Endothelial cell of umbilical vein (primary cell): ENCODE measurements at regions not wholly inside any gene's neighbourhood (a gene's known extent, or its start where the extent isn't known, plus 50 kb on each side); places are given as distances from the start of the nearest gene placed in this dataset.

Experiments
- BruUV-seq: library from RNA; stranded (reverse); fragments of 400-500 nt; replicated peaks from 2 replicates; lab custom pipeline; 2021; lab: Mats Ljungman, UMichigan
- CTCF ChIA-PET: fragments of 300-600, 350-600 bp; sonication (Branson Sonifier 250); formaldehyde crosslinking; loops from one replicate; lab custom pipeline; 2021; ENCODE audit warnings: antibody characterized with exemption, inconsistent platforms; lab: Charles Lee
- POLR2A ChIA-PET: fragments of 300-600, 350-600 bp; sonication (Branson Sonifier 250); formaldehyde crosslinking; loops from one replicate; lab custom pipeline; 2021; ENCODE audit warnings: antibody characterized with exemption, inconsistent platforms; lab: Charles Lee
- DNase-seq: peaks from one replicate; pipeline ENCODE4 v3.0.0-alpha.2; 2011; ENCODE audit warnings: low read depth, low spot score
- FAIRE-seq: peaks from 2 replicates; lab custom pipeline; 2011; peaks lifted over from hg19 to GRCh38; lab: Jason Lieb, UNC
- H2AFZ ChIP-seq: 2 replicates; pipeline ENCODE4 v1.6.0; 2012; ENCODE audit warnings: low read depth, low read length, control low read depth, inconsistent platforms
- H3K27ac ChIP-seq: 2 replicates; pipeline ENCODE4 v1.5.1; 2011; ENCODE audit warnings: low read depth, mild to moderate bottlenecking, control low read depth, low read length, moderate library complexity; ENCODE audit not compliant: insufficient read depth
- H3K27me3 ChIP-seq, 2 experiments: 2 replicates each; pipeline versions ENCODE4 v1.6.0 to v1.6.1; 2011; ENCODE audit warnings: low read length in 2 of 2, mixed read lengths in 1 of 2; ENCODE audit not compliant: control insufficient read depth in 2 of 2, insufficient read depth in 2 of 2
- H3K36me3 ChIP-seq, 2 experiments: 2 replicates in 1 of 2; 3 replicates in 1 of 2; pipeline ENCODE4 v1.5.1; 2011; ENCODE audit warnings: low read length in 2 of 2, mild to moderate bottlenecking in 1 of 2, moderate library complexity in 1 of 2; ENCODE audit not compliant: control insufficient read depth in 2 of 2, insufficient read depth in 2 of 2; ENCODE audit errors: extremely low read depth in 1 of 2
- H3K4me1 ChIP-seq: 3 replicates; pipeline ENCODE4 v1.5.1; 2011; ENCODE audit warnings: mild to moderate bottlenecking, low read length; ENCODE audit not compliant: control insufficient read depth, insufficient read depth; ENCODE audit errors: extremely low read depth
- H3K4me2 ChIP-seq: 2 replicates; pipeline ENCODE4 v1.6.1; 2011; ENCODE audit warnings: low read length, control low read depth, mixed read lengths; ENCODE audit not compliant: insufficient read depth
- H3K4me3 ChIP-seq, 3 experiments: fragments of 200-600 bp in 1 of 3; sonication (generic), shearing (Covaris generic) in 1 of 3; replicated peaks in 1 of 3; 2 replicates each; pipeline ENCODE4 v1.5.1; 2011 to 2016; ENCODE audit warnings: control low read depth in 3 of 3, low read length in 3 of 3, mild to moderate bottlenecking in 2 of 3, inconsistent platforms in 1 of 3, low read depth in 1 of 3, moderate library complexity in 1 of 3; ENCODE audit not compliant: insufficient read depth in 1 of 3
- H3K79me2 ChIP-seq: 2 replicates; pipeline ENCODE4 v1.6.0; 2012; ENCODE audit warnings: low read length, inconsistent platforms; ENCODE audit not compliant: control insufficient read depth, insufficient read depth
- H3K9ac ChIP-seq: replicated peaks from 2 replicates; pipeline ENCODE3; 2011; ENCODE audit warnings: low read length, control low read depth; ENCODE audit not compliant: insufficient read depth; ENCODE audit errors: extremely low read depth
- H3K9me1 ChIP-seq: replicated peaks from 3 replicates; pipeline ENCODE4 v1.6.0; 2011; ENCODE audit warnings: mild to moderate bottlenecking, low read length; ENCODE audit not compliant: control insufficient read depth, insufficient read depth; ENCODE audit errors: extremely low read depth
- H3K9me3 ChIP-seq: replicated peaks from 2 replicates; pipeline ENCODE4 v1.5.1; 2012; ENCODE audit warnings: low read length, inconsistent platforms; ENCODE audit not compliant: control insufficient read depth, insufficient read depth
- H4K20me1 ChIP-seq: replicated peaks from 2 replicates; pipeline ENCODE3; 2011; ENCODE audit warnings: mild to moderate bottlenecking, low read length; ENCODE audit not compliant: control insufficient read depth, insufficient read depth; ENCODE audit errors: extremely low read depth
- EZH2 ChIP-seq: IDR thresholded peaks from 2 replicates; pipeline ENCODE4 v1.6.1; 2012; ENCODE audit warnings: borderline replicate concordance, low read depth, mild to moderate bottlenecking, moderate library complexity, low read length, inconsistent platforms; ENCODE audit not compliant: severe bottlenecking
- FOS ChIP-seq: IDR thresholded peaks from 2 replicates; pipeline ENCODE4 v1.6.1; 2011; ENCODE audit warnings: mild to moderate bottlenecking, low read length, moderate library complexity, borderline replicate concordance; ENCODE audit not compliant: insufficient read depth
- GATA2 ChIP-seq: IDR thresholded peaks from 2 replicates; pipeline ENCODE4 v1.7.0; 2011; ENCODE audit warnings: low read depth, mild to moderate bottlenecking, moderate library complexity, mixed read lengths, low read length; ENCODE audit not compliant: insufficient read length, insufficient read depth
- JUN ChIP-seq: IDR thresholded peaks from 2 replicates; pipeline ENCODE4 v1.6.1; 2011; ENCODE audit warnings: borderline replicate concordance, low read depth; ENCODE audit not compliant: insufficient read length, insufficient read depth
- MYC ChIP-seq: IDR thresholded peaks from one replicate; pipeline ENCODE4 v1.6.1; 2011; ENCODE audit warnings: mild to moderate bottlenecking, low read depth, low read length
- POLR2A ChIP-seq: IDR thresholded peaks from 2 replicates; pipeline ENCODE4 v1.6.1; 2012; ENCODE audit warnings: low read depth, mild to moderate bottlenecking, control low read depth, low read length
- POLR2AphosphoS5 ChIP-seq: IDR thresholded peaks from 2 replicates; pipeline ENCODE4 v1.6.1; 2012; ENCODE audit warnings: low read depth, mild to moderate bottlenecking, control low read depth, low read length, moderate library complexity; ENCODE audit not compliant: insufficient read depth
- dilution Hi-C: fragments of 300-500 bp; cut with MboI; formaldehyde crosslinking; loops from one replicate; pipeline ENCODE4 v1.15.0; 2019; ENCODE audit warnings: low sequenced_read_pairs; ENCODE audit not compliant: extremely low pct_ligation_motif_present
- intact Hi-C: fragments of 100-400 bp; cut with micrococcal nuclease; formaldehyde crosslinking; loops from one replicate; pipeline ENCODE4 v1.10.0; 2022
- TF ChIP-seq, protein P1 (sequence below): IDR thresholded peaks from 2 replicates; pipeline ENCODE4 v1.6.1; 2011; ENCODE audit not compliant: insufficient read depth, insufficient read length
- TF ChIP-seq, protein P2 (sequence below), 2 donors: IDR thresholded peaks; 1 replicate in 1 of 2; 2 replicates in 1 of 2; pipeline ENCODE4 v1.5.1; 2011; ENCODE audit warnings: low read length in 2 of 2, mild to moderate bottlenecking in 2 of 2, moderate library complexity in 2 of 2, control low read depth in 1 of 2, inconsistent platforms in 1 of 2, low read depth in 1 of 2; ENCODE audit not compliant: insufficient read depth in 1 of 2; ENCODE audit errors: extremely low read depth in 1 of 2

DNA sequence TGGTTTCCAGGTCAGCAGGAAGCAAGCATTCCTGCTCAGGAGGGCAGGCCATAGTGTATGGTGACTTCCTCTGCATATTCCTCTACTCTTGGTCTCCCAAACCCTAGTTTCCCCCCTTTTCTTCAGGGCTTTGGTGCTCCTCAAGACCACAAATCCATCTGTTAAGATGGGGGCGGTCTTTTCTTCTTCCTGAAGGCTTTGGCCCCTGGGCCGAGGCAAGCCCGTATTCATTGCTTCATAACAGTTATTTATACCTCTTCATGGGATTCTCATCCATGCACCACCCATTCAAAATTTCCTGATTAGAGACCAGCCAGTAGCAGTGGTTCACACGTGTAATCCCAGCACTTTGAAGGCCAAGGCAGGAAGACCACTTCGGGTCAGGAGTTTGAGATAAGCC lies 62.1 kb upstream of the IL12A start:
- no peaks in the 10 kb centered on the region for H3K36me3 ChIP-seq
- H3K9me1 ChIP-seq, result no peaks in the 10 kb centered on the region
- dilution Hi-C loops (no loop called here), intact Hi-C loops (no loop called here)
- no peaks in the 10 kb centered on the region for H4K20me1 ChIP-seq
- no TSS peak for BruUV-seq
- H3K27me3 ChIP-seq, result no peaks in the 10 kb centered on the region
- no peak for DNase-seq
- H3K27ac ChIP-seq, result no peak overlapping the region
- H2AFZ ChIP-seq, result no peak overlapping the region
- no peaks in the 10 kb centered on the region for H3K9me3 ChIP-seq
- ChIA-PET POLR2A (no interaction called here), CTCF (no interaction called here)
- H3K4me1 ChIP-seq, result peaks cover 14% of the 10 kb centered on the region
- no peak overlapping the region for H3K9ac ChIP-seq
- FAIRE-seq, result no peak
- no peak for TF ChIP-seq POLR2AphosphoS5
- TF ChIP-seq FOS, result no peak
- TF ChIP-seq JUN, result no peak
- no peak for TF ChIP-seq GATA2
- TF ChIP-seq, protein P1, sequence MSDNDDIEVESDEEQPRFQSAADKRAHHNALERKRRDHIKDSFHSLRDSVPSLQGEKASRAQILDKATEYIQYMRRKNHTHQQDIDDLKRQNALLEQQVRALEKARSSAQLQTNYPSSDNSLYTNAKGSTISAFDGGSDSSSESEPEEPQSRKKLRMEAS, result no peak
- TF ChIP-seq EZH2, result no peak
- no peak for TF ChIP-seq POLR2A
- TF ChIP-seq MYC, result no peak
- TF ChIP-seq, protein P2, sequence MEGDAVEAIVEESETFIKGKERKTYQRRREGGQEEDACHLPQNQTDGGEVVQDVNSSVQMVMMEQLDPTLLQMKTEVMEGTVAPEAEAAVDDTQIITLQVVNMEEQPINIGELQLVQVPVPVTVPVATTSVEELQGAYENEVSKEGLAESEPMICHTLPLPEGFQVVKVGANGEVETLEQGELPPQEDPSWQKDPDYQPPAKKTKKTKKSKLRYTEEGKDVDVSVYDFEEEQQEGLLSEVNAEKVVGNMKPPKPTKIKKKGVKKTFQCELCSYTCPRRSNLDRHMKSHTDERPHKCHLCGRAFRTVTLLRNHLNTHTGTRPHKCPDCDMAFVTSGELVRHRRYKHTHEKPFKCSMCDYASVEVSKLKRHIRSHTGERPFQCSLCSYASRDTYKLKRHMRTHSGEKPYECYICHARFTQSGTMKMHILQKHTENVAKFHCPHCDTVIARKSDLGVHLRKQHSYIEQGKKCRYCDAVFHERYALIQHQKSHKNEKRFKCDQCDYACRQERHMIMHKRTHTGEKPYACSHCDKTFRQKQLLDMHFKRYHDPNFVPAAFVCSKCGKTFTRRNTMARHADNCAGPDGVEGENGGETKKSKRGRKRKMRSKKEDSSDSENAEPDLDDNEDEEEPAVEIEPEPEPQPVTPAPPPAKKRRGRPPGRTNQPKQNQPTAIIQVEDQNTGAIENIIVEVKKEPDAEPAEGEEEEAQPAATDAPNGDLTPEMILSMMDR (IDR thresholded peaks at IDR 0.05; ENCODE audit: extremely low read depth in 1 of 2, insufficient read depth in 1 of 2, low read depth in 1 of 2, low read length in 2 of 2), result no peak
- no peaks in the 10 kb centered on the region for H3K79me2 ChIP-seq
- H3K4me3 ChIP-seq, result no peak overlapping the region
- H3K4me2 ChIP-seq, result no peak overlapping the region
